ENCODE measurements at regions not wholly inside any gene's neighbourhood (a gene's known extent, or its start where the extent isn't known, plus 50 kb on each side); places are given as distances from the start of the nearest gene placed in this dataset.

- WGBS (ENCODE audit: extremely low coverage, insufficient coverage, insufficient read length) = no CpG with 5 or more reads among the region's 17 CpGs
- Histone ChIP-seq H3K23ac (ENCODE audit: low read length) (no peak overlapping the region), H3K9me3 (ENCODE audit: insufficient read depth, low read depth, low read length) (peaks cover 2% of the 10 kb centered on the region), H3K79me2 (ENCODE audit: control insufficient read depth, insufficient read depth, low read length, poor library complexity) (peaks cover 2% of the 10 kb centered on the region), H3K4ac (ENCODE audit: low read depth, low read length) (peak overlapping the region; percentile 19), H3K4me1 (ENCODE audit: control insufficient read depth in 1 of 2, insufficient read depth in 2 of 2, low read length in 2 of 2) (peaks cover 15 to 22% of the 10 kb centered on the region in 2 experiments), H3K27me3 (ENCODE audit: insufficient read depth, low read length) (no peaks in the 10 kb centered on the region), H2AK5ac (ENCODE audit: low read length) (peak overlapping the region; percentile 77), H3K18ac (ENCODE audit: low read length) (peak overlapping the region; percentile 51), H3K14ac (ENCODE audit: low read length) (peak overlapping the region; percentile 45), H2BK120ac (ENCODE audit: insufficient read depth, low read length, poor library complexity) (peak overlapping the region; percentile 78), H3K79me1 (ENCODE audit: low read length) (peaks cover 28% of the 10 kb centered on the region), H4K91ac (ENCODE audit: low read depth, low read length) (peak overlapping the region; percentile 96), H2AFZ (ENCODE audit: insufficient read depth, low read length, poor library complexity) (peak overlapping the region; percentile 38), H3K4me3 (ENCODE audit: low read depth, low read length) (no peak overlapping the region), H4K8ac (ENCODE audit: low read depth, low read length) (peak overlapping the region; percentile 40), H4K12ac (ENCODE audit: low read depth, low read length) (no peak overlapping the region), H3K36me3 (ENCODE audit: control insufficient read depth in 1 of 2, insufficient read depth in 2 of 2, low read length in 2 of 2) (no peaks in the 10 kb centered on the region), H3K4me2 (ENCODE audit: low read length) (no peak overlapping the region), H2BK5ac (ENCODE audit: low read depth, low read length, poor library complexity) (peak overlapping the region; percentile 92), H3K9ac (ENCODE audit: low read length) (peak overlapping the region; percentile 10), H2BK12ac (ENCODE audit: low read length) (peak overlapping the region; percentile 88), H3K27ac (ENCODE audit: low read depth, low read length) (peak overlapping the region; percentile 93)
- no peak for DNase-seq
These were observed 262.8 kb downstream of the FOXO1 start for GRCh38 chr13:40403509-40404241.

- no peak overlapping the region for H4K12ac ChIP-seq (ENCODE audit: low read depth, low read length)
- no peak for DNase-seq
- peak overlapping the region; percentile 31 for H3K4me3 ChIP-seq (ENCODE audit: low read depth, low read length)
- peaks cover 15 to 22% of the 10 kb centered on the region in 2 experiments for H3K4me1 ChIP-seq (ENCODE audit: control insufficient read depth in 1 of 2, insufficient read depth in 2 of 2, low read length in 2 of 2)
- H3K79me1 ChIP-seq (ENCODE audit: low read length) = peaks cover 29% of the 10 kb centered on the region
- H3K14ac ChIP-seq (ENCODE audit: low read length) = peak overlapping the region; percentile 50
- H2BK12ac ChIP-seq (ENCODE audit: low read length) = peak overlapping the region; percentile 80
- H3K9me3 ChIP-seq (ENCODE audit: insufficient read depth, low read depth, low read length) = peaks cover 2% of the 10 kb centered on the region
- H3K18ac ChIP-seq (ENCODE audit: low read length) = no peak overlapping the region
- H2BK120ac ChIP-seq (ENCODE audit: insufficient read depth, low read length, poor library complexity) = peak overlapping the region; percentile 84
- no CpG with 5 or more reads among the region's 6 CpGs for WGBS (ENCODE audit: extremely low coverage, insufficient coverage, insufficient read length)
- H3K4me2 ChIP-seq (ENCODE audit: low read length) = no peak overlapping the region
- no peaks in the 10 kb centered on the region for H3K36me3 ChIP-seq (ENCODE audit: control insufficient read depth in 1 of 2, insufficient read depth in 2 of 2, low read length in 2 of 2)
- H4K91ac ChIP-seq (ENCODE audit: low read depth, low read length) = peak overlapping the region; percentile 49
- peak overlapping the region; percentile 69 for H2AK5ac ChIP-seq (ENCODE audit: low read length)
- peak overlapping the region; percentile 10 for H2BK5ac ChIP-seq (ENCODE audit: low read depth, low read length, poor library complexity)
- H3K23ac ChIP-seq (ENCODE audit: low read length) = no peak overlapping the region
- peak overlapping the region; percentile 93 for H3K27ac ChIP-seq (ENCODE audit: low read depth, low read length)
- H3K4ac ChIP-seq (ENCODE audit: low read depth, low read length) = peak overlapping the region; percentile 9
- H2AFZ ChIP-seq (ENCODE audit: insufficient read depth, low read length, poor library complexity) = no peak overlapping the region
- no peak overlapping the region for H3K9ac ChIP-seq (ENCODE audit: low read length)
- peak overlapping the region; percentile 8 for H4K8ac ChIP-seq (ENCODE audit: low read depth, low read length)
- peaks cover 2% of the 10 kb centered on the region for H3K79me2 ChIP-seq (ENCODE audit: control insufficient read depth, insufficient read depth, low read length, poor library complexity)
- H3K27me3 ChIP-seq (ENCODE audit: insufficient read depth, low read length) = no peaks in the 10 kb centered on the region
These were observed 262.0 kb downstream of the FOXO1 start for GRCh38 chr13:40404407-40404806.

GRCh38 chr13:40404967-40405716, 261.3 kb downstream of the FOXO1 start:
- Histone ChIP-seq H3K23ac (ENCODE audit: low read length) (no peak overlapping the region), H4K8ac (ENCODE audit: low read depth, low read length) (peak overlapping the region; percentile 9), H3K4me3 (ENCODE audit: low read depth, low read length) (no peak overlapping the region), H3K27me3 (ENCODE audit: insufficient read depth, low read length) (no peaks in the 10 kb centered on the region), H3K36me3 (ENCODE audit: control insufficient read depth in 1 of 2, insufficient read depth in 2 of 2, low read length in 2 of 2) (no peaks in the 10 kb centered on the region), H2BK5ac (ENCODE audit: low read depth, low read length, poor library complexity) (no peak overlapping the region), H2AK5ac (ENCODE audit: low read length) (peak overlapping the region; percentile 57), H3K18ac (ENCODE audit: low read length) (no peak overlapping the region), H2AFZ (ENCODE audit: insufficient read depth, low read length, poor library complexity) (no peak overlapping the region), H3K9ac (ENCODE audit: low read length) (no peak overlapping the region), H3K9me3 (ENCODE audit: insufficient read depth, low read depth, low read length) (no peaks in the 10 kb centered on the region), H4K12ac (ENCODE audit: low read depth, low read length) (no peak overlapping the region), H3K14ac (ENCODE audit: low read length) (no peak overlapping the region), H3K4ac (ENCODE audit: low read depth, low read length) (peak overlapping the region; percentile 56), H3K4me1 (ENCODE audit: control insufficient read depth in 1 of 2, insufficient read depth in 2 of 2, low read length in 2 of 2) (peaks cover 15 to 22% of the 10 kb centered on the region in 2 experiments), H2BK120ac (ENCODE audit: insufficient read depth, low read length, poor library complexity) (peak overlapping the region; percentile 84), H2BK12ac (ENCODE audit: low read length) (peak overlapping the region; percentile 89), H3K79me1 (ENCODE audit: low read length) (peaks cover 29% of the 10 kb centered on the region), H4K91ac (ENCODE audit: low read depth, low read length) (peak overlapping the region; percentile 32), H3K27ac (ENCODE audit: low read depth, low read length) (no peak overlapping the region), H3K79me2 (ENCODE audit: control insufficient read depth, insufficient read depth, low read length, poor library complexity) (peaks cover 2% of the 10 kb centered on the region), H3K4me2 (ENCODE audit: low read length) (no peak overlapping the region)
- no CpG with 5 or more reads among the region's 4 CpGs for WGBS (ENCODE audit: extremely low coverage, insufficient coverage, insufficient read length)
- DNase-seq = no peak

DNA sequence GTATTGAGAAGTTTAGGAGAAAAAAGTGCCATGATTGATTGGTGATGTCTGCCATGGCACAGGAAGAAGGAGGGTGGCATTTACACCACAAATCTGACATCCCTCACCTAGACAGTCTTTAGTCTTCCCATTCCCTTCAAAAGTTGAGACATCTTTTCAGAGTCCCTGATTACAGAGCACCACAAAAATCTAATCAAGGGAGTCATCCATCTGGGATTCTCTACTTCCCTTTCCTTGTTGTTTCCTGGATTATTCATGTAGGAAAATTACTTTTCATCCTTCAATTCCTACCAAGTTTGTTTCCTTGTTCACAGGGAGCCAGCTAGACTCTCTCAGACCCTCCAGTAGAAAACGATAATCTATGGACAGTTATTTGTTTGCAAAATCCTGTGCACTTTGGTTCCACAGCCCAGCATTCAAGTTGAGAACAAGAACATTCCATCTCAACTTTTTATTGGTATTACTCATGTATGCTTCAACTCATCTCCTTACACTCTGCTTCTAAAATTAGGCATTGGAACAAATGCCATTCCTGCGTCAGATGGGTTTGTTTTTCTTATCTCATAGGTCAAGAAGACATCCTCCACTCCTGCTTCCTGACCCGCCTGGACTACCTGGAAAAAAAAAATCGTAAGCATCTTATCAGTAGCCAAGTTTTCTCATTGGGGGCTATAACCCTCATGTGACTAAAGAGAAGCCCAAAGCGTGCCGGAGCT, 259.9 kb downstream of the FOXO1 start:
- no peak overlapping the region for H3K18ac ChIP-seq (ENCODE audit: low read length)
- no peak overlapping the region for H2AK5ac ChIP-seq (ENCODE audit: low read length)
- no CpG with 5 or more reads among the region's 6 CpGs for WGBS (ENCODE audit: extremely low coverage, insufficient coverage, insufficient read length)
- H2AFZ ChIP-seq (ENCODE audit: insufficient read depth, low read length, poor library complexity) = no peak overlapping the region
- H3K4me3 ChIP-seq (ENCODE audit: low read depth, low read length) = no peak overlapping the region
- H3K14ac ChIP-seq (ENCODE audit: low read length) = no peak overlapping the region
- peaks cover 26% of the 10 kb centered on the region for H3K79me1 ChIP-seq (ENCODE audit: low read length)
- no peak overlapping the region for H3K23ac ChIP-seq (ENCODE audit: low read length)
- no peak overlapping the region for H2BK120ac ChIP-seq (ENCODE audit: insufficient read depth, low read length, poor library complexity)
- H3K27ac ChIP-seq (ENCODE audit: low read depth, low read length) = no peak overlapping the region
- no peak overlapping the region for H3K4me2 ChIP-seq (ENCODE audit: low read length)
- H3K4me1 ChIP-seq (ENCODE audit: control insufficient read depth in 1 of 2, insufficient read depth in 2 of 2, low read length in 2 of 2) = peaks cover 15 to 20% of the 10 kb centered on the region in 2 experiments
- no peaks in the 10 kb centered on the region for H3K27me3 ChIP-seq (ENCODE audit: insufficient read depth, low read length)
- H2BK5ac ChIP-seq (ENCODE audit: low read depth, low read length, poor library complexity) = no peak overlapping the region
- no peak overlapping the region for H2BK12ac ChIP-seq (ENCODE audit: low read length)
- no peak overlapping the region for H4K91ac ChIP-seq (ENCODE audit: low read depth, low read length)
- no peak overlapping the region for H3K9ac ChIP-seq (ENCODE audit: low read length)
- H4K12ac ChIP-seq (ENCODE audit: low read depth, low read length) = no peak overlapping the region
- H3K79me2 ChIP-seq (ENCODE audit: control insufficient read depth, insufficient read depth, low read length, poor library complexity) = peaks cover 2% of the 10 kb centered on the region
- no peaks in the 10 kb centered on the region for H3K36me3 ChIP-seq (ENCODE audit: control insufficient read depth in 1 of 2, insufficient read depth in 2 of 2, low read length in 2 of 2)
- no peak overlapping the region for H4K8ac ChIP-seq (ENCODE audit: low read depth, low read length)
- H3K9me3 ChIP-seq (ENCODE audit: insufficient read depth, low read depth, low read length) = no peaks in the 10 kb centered on the region
- DNase-seq = peak; percentile 43 to 78
- H3K4ac ChIP-seq (ENCODE audit: low read depth, low read length) = no peak overlapping the region

All from trophoblast cell (in vitro differentiated cells and primary cell).